Thyroid gland (tissue), 4 donors: ENCODE measurements at regions not wholly inside any gene's neighbourhood (a gene's known extent, or its start where the extent isn't known, plus 50 kb on each side); places are given as distances from the start of the nearest gene placed in this dataset.

ENCODE experiments used
- POLR2A ChIP-seq, 2 donors: fragments of 450-650 bp; IDR thresholded peaks; one replicate each; pipeline ENCODE4 v1.6.1; 2017; ENCODE audit warnings: antibody characterized with exemption in 2 of 2, mild to moderate bottlenecking in 2 of 2, moderate library complexity in 1 of 2
- TF ChIP-seq, protein P1 (sequence below), 6 experiments: fragments of 200-600 bp in 3 of 6; fragments of 450-650 bp in 3 of 6; sonication (generic) in 3 of 6; IDR thresholded peaks; one replicate each; pipeline ENCODE4 v1.5.1; 2016 to 2019; ENCODE audit warnings: antibody characterized with exemption in 6 of 6, mild to moderate bottlenecking in 2 of 6, inconsistent platforms in 1 of 6, moderate library complexity in 1 of 6

DNA sequence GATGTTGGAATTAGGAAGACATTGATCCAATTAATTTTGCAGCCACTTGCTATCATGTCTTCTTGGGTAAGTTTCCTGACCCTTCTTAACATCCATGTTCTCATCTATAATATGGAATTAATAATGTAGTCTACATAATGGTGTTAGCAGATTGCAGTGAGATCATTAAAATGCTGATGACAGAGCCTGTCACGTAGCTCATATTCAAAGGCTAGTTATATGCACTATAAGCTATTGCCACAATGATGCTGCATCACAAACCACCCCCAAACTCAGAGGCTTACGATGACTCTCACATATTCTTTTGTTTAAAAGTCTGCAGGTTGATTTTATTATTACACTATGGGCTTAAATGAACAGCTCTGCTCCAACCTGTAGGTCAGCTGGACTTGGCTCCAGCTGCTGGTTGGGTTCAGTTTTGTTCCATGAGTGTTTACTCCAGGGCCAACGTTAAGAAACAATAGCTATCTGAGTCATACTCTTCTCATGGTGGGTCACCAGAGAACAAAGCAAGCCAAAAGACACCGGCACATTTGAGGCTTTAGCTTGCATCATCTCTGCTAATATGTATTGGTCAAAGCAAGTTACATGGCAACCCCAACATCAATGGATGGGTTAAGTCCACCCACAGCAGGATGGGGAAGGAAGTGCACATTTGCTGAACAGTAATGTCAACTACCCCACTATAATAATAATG, 250.0 kb upstream of the SLCO3A1 start:
- TF ChIP-seq, protein P1, sequence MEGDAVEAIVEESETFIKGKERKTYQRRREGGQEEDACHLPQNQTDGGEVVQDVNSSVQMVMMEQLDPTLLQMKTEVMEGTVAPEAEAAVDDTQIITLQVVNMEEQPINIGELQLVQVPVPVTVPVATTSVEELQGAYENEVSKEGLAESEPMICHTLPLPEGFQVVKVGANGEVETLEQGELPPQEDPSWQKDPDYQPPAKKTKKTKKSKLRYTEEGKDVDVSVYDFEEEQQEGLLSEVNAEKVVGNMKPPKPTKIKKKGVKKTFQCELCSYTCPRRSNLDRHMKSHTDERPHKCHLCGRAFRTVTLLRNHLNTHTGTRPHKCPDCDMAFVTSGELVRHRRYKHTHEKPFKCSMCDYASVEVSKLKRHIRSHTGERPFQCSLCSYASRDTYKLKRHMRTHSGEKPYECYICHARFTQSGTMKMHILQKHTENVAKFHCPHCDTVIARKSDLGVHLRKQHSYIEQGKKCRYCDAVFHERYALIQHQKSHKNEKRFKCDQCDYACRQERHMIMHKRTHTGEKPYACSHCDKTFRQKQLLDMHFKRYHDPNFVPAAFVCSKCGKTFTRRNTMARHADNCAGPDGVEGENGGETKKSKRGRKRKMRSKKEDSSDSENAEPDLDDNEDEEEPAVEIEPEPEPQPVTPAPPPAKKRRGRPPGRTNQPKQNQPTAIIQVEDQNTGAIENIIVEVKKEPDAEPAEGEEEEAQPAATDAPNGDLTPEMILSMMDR (IDR thresholded peaks at IDR 0.05), result no peak
- no peak for TF ChIP-seq POLR2A (IDR thresholded peaks at IDR 0.05)
